Kidney (tissue), 13 donors: ENCODE measurements at regions not wholly inside any gene's neighbourhood (a gene's known extent, or its start where the extent isn't known, plus 50 kb on each side); places are given as distances from the start of the nearest gene placed in this dataset.

Experiments
- DNase-seq, 5 donors: peaks; one replicate each; pipeline ENCODE4 v3.0.0-alpha.2; 2013 to 2020
- FAIRE-seq: peaks from 2 replicates; lab custom pipeline; 2012; peaks lifted over from hg19 to GRCh38; lab: Jason Lieb, UNC
- H3K27ac ChIP-seq, 2 donors: one replicate each; pipeline ENCODE4 v1.7.0; 2013; ENCODE audit warnings: low read depth in 2 of 2, low read length in 2 of 2, inconsistent platforms in 1 of 2
- H3K27me3 ChIP-seq: one replicate; pipeline ENCODE4 v1.7.1; 2013; ENCODE audit warnings: low read length, inconsistent platforms; ENCODE audit not compliant: control insufficient read depth, insufficient read depth
- H3K36me3 ChIP-seq, 3 donors: one replicate each; pipeline versions ENCODE4 v1.7.0 to v1.7.1; 2013; ENCODE audit warnings: low read length in 3 of 3, control low read depth in 1 of 3, inconsistent platforms in 1 of 3; ENCODE audit not compliant: insufficient read depth in 3 of 3, control insufficient read depth in 2 of 3
- H3K4me1 ChIP-seq, 3 donors: one replicate each; pipeline versions ENCODE4 v1.7.0 to v1.7.1; 2013; ENCODE audit warnings: low read length in 3 of 3, inconsistent platforms in 1 of 3, low read depth in 1 of 3; ENCODE audit not compliant: control insufficient read depth in 2 of 3, insufficient read depth in 2 of 3
- H3K4me3 ChIP-seq, 3 donors: one replicate each; pipeline versions ENCODE4 v1.7.0 to v1.8.1; 2013; ENCODE audit warnings: low read length in 3 of 3, control low read depth in 1 of 3, inconsistent platforms in 1 of 3
- H3K9ac ChIP-seq, 3 donors: one replicate each; pipeline versions ENCODE4 v1.7.0 to v1.7.1; 2013; ENCODE audit warnings: low read length in 3 of 3, control low read depth in 1 of 3, inconsistent platforms in 1 of 3
- H3K9me3 ChIP-seq, 3 donors: one replicate each; pipeline versions ENCODE4 v1.7.0 to v1.7.1; 2013; ENCODE audit warnings: low read length in 3 of 3, control low read depth in 1 of 3, inconsistent platforms in 1 of 3; ENCODE audit not compliant: control insufficient read depth in 2 of 3, insufficient read depth in 1 of 3
- CTCF ChIP-seq: IDR thresholded peaks from 3 replicates; pipeline ENCODE4 v1.5.1; 2012; ENCODE audit warnings: mild to moderate bottlenecking, moderate library complexity, borderline replicate concordance; ENCODE audit not compliant: insufficient read depth; ENCODE audit errors: extremely low read depth
- intact Hi-C: fragments of 100-400 bp; cut with DNase I; formaldehyde crosslinking; loops from one replicate; pipeline ENCODE4 v1.11.1; 2022
- donor health status: control.
- donor health status: control.
- donor health status: control.
- donor health status: control.
- donor health status: control.
- donor health status: DM: yes; HTN: yes; CAD: no.
- donor health status: Normal renal cell carcinoma (clear cell type).

- peak in 1 of 5 donors; percentile 9 for DNase-seq
- TF ChIP-seq CTCF = no peak
- H3K27ac ChIP-seq = no peak overlapping the region
- no peaks in the 10 kb centered on the region for H3K27me3 ChIP-seq
- no peaks in the 10 kb centered on the region for H3K4me1 ChIP-seq
- no peaks in the 10 kb centered on the region for H3K9me3 ChIP-seq
- H3K4me3 ChIP-seq = no peak overlapping the region
- H3K9ac ChIP-seq = no peak overlapping the region
- H3K36me3 ChIP-seq = no peaks in the 10 kb centered on the region
- intact Hi-C loops = no loop called here
- no peak for FAIRE-seq
Measured at GRCh38 chr2:22359071-22359672, 1025.8 kb upstream of the KLHL29 start.

DNA sequence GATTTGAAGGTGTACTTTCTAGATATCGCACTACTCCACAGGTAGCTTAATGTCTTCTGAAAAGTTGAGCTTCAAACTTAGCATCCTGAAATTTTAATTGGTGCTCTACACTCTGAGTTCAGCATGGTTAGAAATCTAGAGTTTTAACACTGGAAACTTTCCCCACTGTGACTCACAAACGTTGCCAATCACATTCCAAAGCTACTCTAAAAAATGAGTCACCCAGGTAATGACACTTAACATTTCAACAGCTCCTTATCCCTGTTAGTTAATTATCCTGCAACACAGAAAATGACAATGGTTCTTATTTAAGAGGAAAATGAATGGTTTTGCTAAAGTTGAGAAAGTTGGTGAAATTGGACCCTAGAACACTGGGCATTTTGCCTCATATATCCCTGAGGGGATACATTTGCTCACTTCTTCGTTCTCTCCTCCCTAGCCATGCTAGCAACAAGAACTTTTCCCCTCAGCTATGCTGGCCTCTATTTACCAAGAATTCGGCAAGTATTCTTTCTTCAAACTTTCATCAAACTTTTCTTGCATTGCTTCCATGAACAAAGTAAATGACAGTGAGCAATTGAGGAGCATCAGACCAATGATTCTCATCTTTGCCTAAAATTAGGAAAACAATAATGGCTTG lies 1024.1 kb upstream of the KLHL29 start:
- H3K36me3 ChIP-seq = no peaks in the 10 kb centered on the region
- no peak overlapping the region for H3K27ac ChIP-seq
- DNase-seq = no peak
- no peak for TF ChIP-seq CTCF
- no peaks in the 10 kb centered on the region for H3K27me3 ChIP-seq
- intact Hi-C loops = no loop called here
- no peaks in the 10 kb centered on the region for H3K4me1 ChIP-seq
- H3K9ac ChIP-seq = no peak overlapping the region
- no peak for FAIRE-seq
- H3K9me3 ChIP-seq = no peaks in the 10 kb centered on the region
- H3K4me3 ChIP-seq = no peak overlapping the region

DNA sequence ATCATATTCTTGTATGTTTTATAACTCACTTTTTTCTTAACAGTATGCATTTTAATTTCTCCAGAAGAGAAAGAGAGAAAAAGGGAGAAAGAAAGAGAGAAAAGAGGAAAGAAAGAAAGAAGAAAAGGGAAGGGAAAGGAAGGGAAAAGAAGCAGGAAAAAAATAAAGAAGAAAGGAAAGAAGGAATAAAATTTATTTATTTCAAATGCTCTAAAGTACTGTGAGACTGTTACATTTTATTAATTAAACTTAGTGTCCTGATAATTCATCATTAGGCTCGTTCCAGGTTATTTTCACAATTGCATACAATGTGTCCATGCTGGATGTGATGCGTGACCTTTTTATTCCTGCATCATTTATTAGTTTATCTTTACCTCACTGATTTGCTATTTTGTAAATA lies 1023.4 kb upstream of the KLHL29 start:
- Histone ChIP-seq H3K36me3 (no peaks in the 10 kb centered on the region), H3K4me1 (no peaks in the 10 kb centered on the region), H3K27ac (no peak overlapping the region), H3K4me3 (no peak overlapping the region), H3K9ac (no peak overlapping the region), H3K9me3 (no peaks in the 10 kb centered on the region), H3K27me3 (no peaks in the 10 kb centered on the region)
- no peak for TF ChIP-seq CTCF
- no peak for DNase-seq
- FAIRE-seq = no peak
- intact Hi-C loops = no loop called here

DNA sequence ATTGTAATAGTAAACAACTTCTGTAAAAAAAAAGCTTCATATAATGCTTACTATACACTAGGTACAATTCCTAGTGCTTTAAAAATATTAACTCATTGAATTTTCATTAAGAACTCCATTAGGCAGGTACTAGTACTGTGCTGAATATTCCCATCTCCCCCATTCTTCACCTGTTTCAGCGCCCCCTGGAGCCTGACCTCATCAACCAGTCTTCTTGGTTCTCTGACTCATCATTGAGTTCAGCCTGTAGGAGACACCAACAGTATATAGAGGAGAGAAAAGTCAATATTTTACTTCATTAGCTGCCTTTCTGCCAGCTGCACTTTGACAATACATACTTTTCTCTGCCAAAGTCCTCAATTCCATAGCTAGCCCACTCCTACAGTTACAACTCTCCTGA lies 1009.9 kb upstream of the KLHL29 start:
- Histone ChIP-seq H3K36me3 (no peaks in the 10 kb centered on the region), H3K9ac (no peak overlapping the region), H3K9me3 (no peaks in the 10 kb centered on the region), H3K27ac (no peak overlapping the region), H3K4me1 (no peaks in the 10 kb centered on the region), H3K27me3 (no peaks in the 10 kb centered on the region), H3K4me3 (no peak overlapping the region)
- FAIRE-seq = no peak
- peak in 2 of 5 donors; percentile 11 to 18 for DNase-seq
- TF ChIP-seq CTCF = no peak
- intact Hi-C loops = no loop called here
